GM18951 (cell line): ENCODE measurements at regions not wholly inside any gene's neighbourhood (a gene's known extent, or its start where the extent isn't known, plus 50 kb on each side); places are given as distances from the start of the nearest gene placed in this dataset.

Experiments
- POLR2A ChIP-seq: IDR thresholded peaks from 4 replicates; pipeline ENCODE4 v1.6.1; 2011; ENCODE audit warnings: mild to moderate bottlenecking; ENCODE audit not compliant: insufficient read length, insufficient read depth; ENCODE audit errors: extremely low read depth
- in situ Hi-C: fragments of 300-500 bp; cut with MboI; formaldehyde crosslinking; loops from one replicate; pipeline ENCODE4 v1.12.0; 2022; ENCODE audit warnings: low sequenced_read_pairs, mixed read lengths, inconsistent platforms; ENCODE audit not compliant: unreplicated experiment

DNA sequence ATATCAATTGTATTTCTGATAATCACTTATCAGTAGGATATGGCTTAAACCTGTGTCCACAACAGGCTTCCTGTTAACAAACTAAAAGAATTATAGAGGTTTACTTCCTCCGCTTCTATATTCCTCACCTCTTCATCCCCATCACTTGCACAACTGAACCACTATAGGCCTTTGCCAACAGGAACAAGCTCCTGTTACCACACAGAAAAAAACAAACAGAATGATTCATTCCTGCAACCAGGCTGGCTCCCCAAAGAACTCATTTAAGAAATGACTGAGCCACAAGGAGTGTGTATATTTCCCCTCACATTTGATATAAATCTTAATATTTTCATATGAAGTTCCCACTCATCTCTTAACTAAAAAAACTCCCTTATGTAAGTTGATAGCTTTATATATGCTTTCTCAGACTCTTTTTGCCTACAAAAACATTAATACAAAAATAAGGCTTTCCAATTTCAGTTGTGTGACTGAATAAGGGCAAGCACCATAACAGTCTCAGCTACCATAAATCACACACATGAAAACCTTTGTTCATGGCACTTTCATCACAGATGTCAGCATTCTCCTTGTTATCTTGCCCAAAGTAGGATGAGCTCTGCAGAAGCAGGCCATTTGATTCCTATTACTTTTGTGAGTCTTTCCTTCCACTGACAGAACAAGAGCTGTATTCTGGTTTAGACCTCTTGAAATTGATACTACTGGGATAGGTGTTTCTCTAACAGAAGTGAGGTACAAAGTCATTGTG is 366.8 kb downstream of the SLITRK1 start:
- in situ Hi-C loops, result no loop called here

GRCh38 chr13:83508771-83509301 is 373.4 kb downstream of the SLITRK1 start:
- in situ Hi-C loops, result no loop called here
- no peak for TF ChIP-seq POLR2A

More for the DNA sequence above, 366.8 kb downstream of the SLITRK1 start:
- TF ChIP-seq POLR2A, result no peak

- TF ChIP-seq POLR2A, result no peak
- in situ Hi-C loops, result no loop called here
Observed at GRCh38 chr13:83503424-83503823, 378.9 kb downstream of the SLITRK1 start.

- in situ Hi-C loops, result no loop called here
- no peak for TF ChIP-seq POLR2A
Observed at GRCh38 chr13:83499286-83499685, 383.0 kb downstream of the SLITRK1 start.

DNA sequence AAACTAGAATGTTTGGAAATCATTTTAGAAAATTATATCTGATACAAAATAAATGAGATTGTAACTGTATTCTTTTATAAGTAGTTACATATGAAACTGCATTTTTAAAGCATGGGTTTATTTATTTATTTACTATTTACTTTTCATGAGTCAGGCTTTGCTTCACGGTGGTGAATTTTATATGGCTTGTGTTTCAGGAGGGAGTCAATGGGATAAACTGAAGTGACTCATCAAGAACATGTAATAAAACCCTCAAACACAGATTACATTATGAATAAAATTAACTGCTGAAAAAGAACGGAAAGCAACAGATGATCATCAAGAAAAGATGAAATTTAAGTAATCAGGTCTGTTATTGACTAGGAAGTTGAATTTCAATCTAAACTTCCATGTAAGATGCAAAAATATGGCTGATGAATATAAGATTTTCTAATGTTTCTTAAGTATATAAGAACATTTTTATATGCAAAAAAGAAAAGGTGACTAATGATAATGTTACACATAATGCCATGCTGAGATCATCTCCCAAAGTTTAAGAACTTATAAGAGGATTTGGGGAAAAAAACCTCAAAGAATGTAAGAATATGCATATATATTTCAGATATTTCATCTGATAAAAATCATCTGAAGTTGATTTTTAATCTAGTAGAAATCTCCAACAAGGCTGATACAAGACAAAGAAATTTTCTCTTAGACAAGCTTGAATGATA is 383.6 kb downstream of the SLITRK1 start:
- no peak for TF ChIP-seq POLR2A
- in situ Hi-C loops, result no loop called here

GRCh38 chr13:83498045-83498444 is 384.2 kb downstream of the SLITRK1 start:
- no peak for TF ChIP-seq POLR2A
- in situ Hi-C loops, result no loop called here

- in situ Hi-C loops, result no loop called here
- no peak for TF ChIP-seq POLR2A
Observed at GRCh38 chr13:83496501-83496900, 385.8 kb downstream of the SLITRK1 start.

GRCh38 chr13:83485101-83485500 is 397.2 kb downstream of the SLITRK1 start:
- TF ChIP-seq POLR2A, result no peak
- in situ Hi-C loops, result no loop called here

DNA sequence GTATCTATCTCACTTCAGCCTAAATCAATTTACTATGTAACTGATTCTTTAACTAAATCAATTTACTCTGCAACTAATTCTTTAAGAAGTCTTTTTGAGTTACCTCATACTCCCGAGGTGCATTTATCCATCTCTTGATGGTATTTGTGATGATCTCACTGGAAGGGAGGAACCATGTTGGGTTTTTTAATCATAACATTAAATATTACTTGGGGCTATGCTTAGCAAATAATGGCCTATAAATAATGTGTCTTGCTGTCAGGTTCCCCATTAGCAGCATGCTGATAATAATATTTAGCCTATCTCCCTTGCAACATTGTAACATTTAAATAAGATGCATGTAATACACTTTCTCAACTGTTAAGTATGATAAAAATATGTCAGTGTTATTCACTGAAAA is 411.3 kb downstream of the SLITRK1 start:
- TF ChIP-seq POLR2A, result no peak
- in situ Hi-C loops, result no loop called here

GRCh38 chr13:83470133-83470797 is 412.0 kb downstream of the SLITRK1 start:
- in situ Hi-C loops, result no loop called here
- no peak for TF ChIP-seq POLR2A

GRCh38 chr13:83453723-83454122 is 428.6 kb downstream of the SLITRK1 start:
- no peak for TF ChIP-seq POLR2A
- in situ Hi-C loops, result no loop called here

GRCh38 chr13:83453300-83453699 is 429.0 kb downstream of the SLITRK1 start:
- TF ChIP-seq POLR2A, result no peak

GRCh38 chr13:83452292-83452950 is 429.9 kb downstream of the SLITRK1 start:
- in situ Hi-C loops, result no loop called here
- TF ChIP-seq POLR2A, result no peak

More at GRCh38 chr13:83453300-83453699, 429.0 kb downstream of the SLITRK1 start:
- in situ Hi-C loops, result no loop called here
